NCI-H2029 (cell line): ENCODE measurements at regions not wholly inside any gene's neighbourhood (a gene's known extent, or its start where the extent isn't known, plus 50 kb on each side); places are given as distances from the start of the nearest gene placed in this dataset.
A peak's percentile ranks its signal among the peaks of the same experiment; 100 is the strongest.
"Not testable (repeated sequence)": the region's sequence is repeated elsewhere in the genome, so short reads cannot be mapped to it uniquely, and the experiment has no call there.

Experiments used
- DNase-seq: peaks from one replicate; lab custom pipeline; 2025; lab: John Stamatoyannopoulos, UW

- DNase-seq, result no peak
Observed at GRCh38 chr2:42973726-42974125, 181.3 kb upstream of the HAAO start.

- not testable (repeated sequence) for DNase-seq
Observed at GRCh38 chr2:42972933-42973516, 180.6 kb upstream of the HAAO start.

- no peak for DNase-seq
Observed at GRCh38 chr2:42971947-42972736, 179.8 kb upstream of the HAAO start.

GRCh38 chr2:42971381-42971780 is 179.0 kb upstream of the HAAO start:
- no peak for DNase-seq

- DNase-seq, result no peak
Observed at GRCh38 chr2:42970151-42970550, 177.8 kb upstream of the HAAO start.

- DNase-seq, result no peak
Observed at GRCh38 chr2:42969231-42970150, 177.1 kb upstream of the HAAO start.

- DNase-seq, result no peak
Observed at GRCh38 chr2:42967959-42968674, 175.7 kb upstream of the HAAO start.

- no peak for DNase-seq
Observed at GRCh38 chr2:42965910-42966309, 173.5 kb upstream of the HAAO start.

GRCh38 chr2:42965196-42965595 is 172.8 kb upstream of the HAAO start:
- no peak for DNase-seq

GRCh38 chr2:42964439-42965083 is 172.2 kb upstream of the HAAO start:
- DNase-seq, result peak; percentile 56

- DNase-seq, result no peak
Observed at GRCh38 chr2:42963452-42964068, 171.2 kb upstream of the HAAO start.

- no peak for DNase-seq
Observed at GRCh38 chr2:42962508-42962953, 170.1 kb upstream of the HAAO start.

- DNase-seq, result no peak
Observed at GRCh38 chr2:42961961-42962360, 169.6 kb upstream of the HAAO start.

- DNase-seq, result no peak
Observed at GRCh38 chr2:42961385-42961811, 169.0 kb upstream of the HAAO start.

GRCh38 chr2:42960842-42961180 is 168.4 kb upstream of the HAAO start:
- DNase-seq, result no peak

- DNase-seq, result no peak
Observed at GRCh38 chr2:42960002-42960841, 167.8 kb upstream of the HAAO start.

- no peak for DNase-seq
Observed at GRCh38 chr2:42959234-42960001, 167.0 kb upstream of the HAAO start.

- no peak for DNase-seq
Observed at GRCh38 chr2:42958741-42959233, 166.4 kb upstream of the HAAO start.

- no peak for DNase-seq
Observed at GRCh38 chr2:42957861-42958301, 165.5 kb upstream of the HAAO start.
